ENCODE measurements at regions not wholly inside any gene's neighbourhood (a gene's known extent, or its start where the extent isn't known, plus 50 kb on each side); places are given as distances from the start of the nearest gene placed in this dataset.

DNA sequence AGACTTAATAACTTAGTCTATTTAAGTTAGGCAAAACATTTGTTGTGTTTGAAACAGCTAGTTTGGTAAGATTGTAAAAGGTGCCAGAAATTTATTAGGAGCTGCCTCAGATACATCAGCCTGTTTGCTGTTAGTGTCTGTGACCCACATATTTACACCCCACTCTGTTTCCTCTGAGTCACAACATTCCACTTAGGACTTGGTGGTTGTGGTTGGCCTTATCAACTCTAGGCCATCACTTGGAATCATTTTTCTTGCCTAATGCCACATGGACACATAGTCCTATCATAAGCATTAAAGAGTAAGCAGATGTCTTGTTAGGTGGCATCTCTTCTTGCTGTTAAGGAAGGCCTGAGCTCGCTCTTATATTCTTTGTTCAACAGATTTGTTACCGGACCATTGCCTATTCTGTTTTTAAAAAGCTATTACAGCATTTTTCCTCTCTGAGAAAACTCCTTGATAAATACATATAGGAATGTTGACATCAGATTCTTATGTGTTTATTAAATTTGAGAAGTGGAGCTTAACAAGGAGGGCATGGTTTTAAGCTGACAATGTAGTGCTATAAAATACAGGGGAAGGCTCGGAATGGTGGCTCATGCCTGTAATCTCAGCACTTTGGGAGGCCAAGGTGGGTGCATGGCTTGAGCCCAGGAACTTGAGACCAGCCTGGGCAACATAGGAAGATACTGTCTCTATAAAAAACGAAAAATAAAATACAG is 51.2 kb upstream of the PGRMC2 start:
- no peaks in the 10 kb centered on the region for H3K27me3 ChIP-seq (ENCODE audit: insufficient read depth, poor library complexity, severe bottlenecking)
- peak; percentile 87 for ATAC-seq (ENCODE audit: low read depth)
- H3K9me3 ChIP-seq (ENCODE audit: severe bottlenecking), result no peaks in the 10 kb centered on the region
- H3K4me3 ChIP-seq (ENCODE audit: severe bottlenecking), result no peak overlapping the region
- peaks cover 12% of the 10 kb centered on the region for H3K4me1 ChIP-seq (ENCODE audit: insufficient read depth, poor library complexity, severe bottlenecking)
- H3K27ac ChIP-seq (ENCODE audit: poor library complexity, severe bottlenecking), result no peak overlapping the region
- no peaks in the 10 kb centered on the region for H3K36me3 ChIP-seq (ENCODE audit: low read depth)
- DNase-seq (ENCODE audit: low spot score), result no peak
- TF ChIP-seq, protein P1, sequence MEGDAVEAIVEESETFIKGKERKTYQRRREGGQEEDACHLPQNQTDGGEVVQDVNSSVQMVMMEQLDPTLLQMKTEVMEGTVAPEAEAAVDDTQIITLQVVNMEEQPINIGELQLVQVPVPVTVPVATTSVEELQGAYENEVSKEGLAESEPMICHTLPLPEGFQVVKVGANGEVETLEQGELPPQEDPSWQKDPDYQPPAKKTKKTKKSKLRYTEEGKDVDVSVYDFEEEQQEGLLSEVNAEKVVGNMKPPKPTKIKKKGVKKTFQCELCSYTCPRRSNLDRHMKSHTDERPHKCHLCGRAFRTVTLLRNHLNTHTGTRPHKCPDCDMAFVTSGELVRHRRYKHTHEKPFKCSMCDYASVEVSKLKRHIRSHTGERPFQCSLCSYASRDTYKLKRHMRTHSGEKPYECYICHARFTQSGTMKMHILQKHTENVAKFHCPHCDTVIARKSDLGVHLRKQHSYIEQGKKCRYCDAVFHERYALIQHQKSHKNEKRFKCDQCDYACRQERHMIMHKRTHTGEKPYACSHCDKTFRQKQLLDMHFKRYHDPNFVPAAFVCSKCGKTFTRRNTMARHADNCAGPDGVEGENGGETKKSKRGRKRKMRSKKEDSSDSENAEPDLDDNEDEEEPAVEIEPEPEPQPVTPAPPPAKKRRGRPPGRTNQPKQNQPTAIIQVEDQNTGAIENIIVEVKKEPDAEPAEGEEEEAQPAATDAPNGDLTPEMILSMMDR (IDR thresholded peaks at IDR 0.05; ENCODE audit: poor library complexity, severe bottlenecking), result no peak

DNA sequence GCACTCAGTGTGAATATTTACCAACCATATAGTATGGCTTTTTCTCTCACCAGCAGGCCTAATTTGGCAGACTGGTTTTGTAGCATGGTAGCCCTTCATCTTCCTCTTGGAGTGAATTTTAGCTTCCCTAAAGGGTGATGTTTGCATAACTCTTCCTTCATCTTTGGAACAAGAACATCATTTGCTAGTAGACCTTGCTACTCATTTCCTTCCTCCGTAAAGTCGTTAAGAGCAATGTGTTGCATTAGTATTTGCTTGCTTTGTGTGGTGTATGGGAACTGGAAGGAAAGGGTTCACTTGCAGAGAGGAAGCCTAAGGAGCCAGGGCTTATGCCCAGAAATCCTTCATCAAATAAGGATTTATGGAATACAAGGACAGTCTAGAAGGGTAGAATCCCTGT is 50.2 kb upstream of the PGRMC2 start:
- Histone ChIP-seq H3K27me3 (ENCODE audit: insufficient read depth, poor library complexity, severe bottlenecking) (no peaks in the 10 kb centered on the region), H3K9me3 (ENCODE audit: severe bottlenecking) (no peaks in the 10 kb centered on the region), H3K27ac (ENCODE audit: poor library complexity, severe bottlenecking) (no peak overlapping the region), H3K4me1 (ENCODE audit: insufficient read depth, poor library complexity, severe bottlenecking) (peaks cover 12% of the 10 kb centered on the region), H3K36me3 (ENCODE audit: low read depth) (no peaks in the 10 kb centered on the region), H3K4me3 (ENCODE audit: severe bottlenecking) (no peak overlapping the region)
- TF ChIP-seq, protein P1 (IDR thresholded peaks at IDR 0.05; ENCODE audit: poor library complexity, severe bottlenecking), result no peak
- DNase-seq (ENCODE audit: low spot score) (no peak), ATAC-seq (ENCODE audit: low read depth) (no peak)
